ENCODE measurements at regions not wholly inside any gene's neighbourhood (a gene's known extent, or its start where the extent isn't known, plus 50 kb on each side); places are given as distances from the start of the nearest gene placed in this dataset.

DNA sequence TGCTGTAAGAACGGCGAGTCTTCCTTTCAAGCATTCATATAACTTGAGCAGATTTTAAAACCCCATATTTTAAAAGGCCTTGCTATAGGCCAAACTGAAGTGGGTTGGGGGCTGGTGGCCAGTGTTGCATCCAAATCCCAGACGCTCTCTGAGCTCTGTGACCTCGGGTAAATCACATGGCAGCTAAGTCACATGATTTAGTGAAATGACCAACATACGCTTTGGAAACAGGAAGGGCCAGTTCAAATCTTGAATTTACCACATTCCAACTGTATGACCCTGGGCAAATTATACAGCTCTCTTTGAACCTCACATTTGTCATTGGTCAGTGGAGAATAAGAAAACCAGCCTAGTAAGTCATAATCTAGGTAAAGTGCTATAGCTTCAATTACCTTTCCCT lies 519.3 kb downstream of the HAPSTR1 start:
- TF ChIP-seq SPI1 (IDR thresholded peaks at IDR 0.05; ENCODE audit: borderline replicate concordance, low read depth, low read length) (no peak), ZNF586 (CRISPR knock-in tag; conservative IDR thresholded peaks at IDR 0.05) (no peak), SP1 (CRISPR knock-in tag; IDR thresholded peaks at IDR 0.05) (no peak)
- TF ChIP-seq, protein P1, sequence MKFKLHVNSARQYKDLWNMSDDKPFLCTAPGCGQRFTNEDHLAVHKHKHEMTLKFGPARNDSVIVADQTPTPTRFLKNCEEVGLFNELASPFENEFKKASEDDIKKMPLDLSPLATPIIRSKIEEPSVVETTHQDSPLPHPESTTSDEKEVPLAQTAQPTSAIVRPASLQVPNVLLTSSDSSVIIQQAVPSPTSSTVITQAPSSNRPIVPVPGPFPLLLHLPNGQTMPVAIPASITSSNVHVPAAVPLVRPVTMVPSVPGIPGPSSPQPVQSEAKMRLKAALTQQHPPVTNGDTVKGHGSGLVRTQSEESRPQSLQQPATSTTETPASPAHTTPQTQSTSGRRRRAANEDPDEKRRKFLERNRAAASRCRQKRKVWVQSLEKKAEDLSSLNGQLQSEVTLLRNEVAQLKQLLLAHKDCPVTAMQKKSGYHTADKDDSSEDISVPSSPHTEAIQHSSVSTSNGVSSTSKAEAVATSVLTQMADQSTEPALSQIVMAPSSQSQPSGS (CRISPR knock-in tag; IDR thresholded peaks at IDR 0.05) = no peak
- TF ChIP-seq, protein P2, sequence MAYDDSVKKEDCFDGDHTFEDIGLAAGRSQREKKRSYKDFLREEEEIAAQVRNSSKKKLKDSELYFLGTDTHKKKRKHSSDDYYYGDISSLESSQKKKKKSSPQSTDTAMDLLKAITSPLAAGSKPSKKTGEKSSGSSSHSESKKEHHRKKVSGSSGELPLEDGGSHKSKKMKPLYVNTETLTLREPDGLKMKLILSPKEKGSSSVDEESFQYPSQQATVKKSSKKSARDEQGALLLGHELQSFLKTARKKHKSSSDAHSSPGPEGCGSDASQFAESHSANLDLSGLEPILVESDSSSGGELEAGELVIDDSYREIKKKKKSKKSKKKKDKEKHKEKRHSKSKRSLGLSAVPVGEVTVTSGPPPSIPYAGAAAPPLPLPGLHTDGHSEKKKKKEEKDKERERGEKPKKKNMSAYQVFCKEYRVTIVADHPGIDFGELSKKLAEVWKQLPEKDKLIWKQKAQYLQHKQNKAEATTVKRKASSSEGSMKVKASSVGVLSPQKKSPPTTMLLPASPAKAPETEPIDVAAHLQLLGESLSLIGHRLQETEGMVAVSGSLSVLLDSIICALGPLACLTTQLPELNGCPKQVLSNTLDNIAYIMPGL (CRISPR knock-in tag; IDR thresholded peaks at IDR 0.05) = no peak
